Renal cortex interstitium (tissue), 11 donors: ENCODE measurements at regions not wholly inside any gene's neighbourhood (a gene's known extent, or its start where the extent isn't known, plus 50 kb on each side); places are given as distances from the start of the nearest gene placed in this dataset.
"Not testable (repeated sequence)": the region's sequence is repeated elsewhere in the genome, so short reads cannot be mapped to it uniquely, and the experiment has no call there.

Experiments
- DNase-seq, 11 donors: peaks; one replicate each; pipeline ENCODE4 v3.0.0-alpha.2; 2013; ENCODE audit warnings: low read depth in 9 of 11, low spot score in 4 of 11; ENCODE audit errors: extremely low read depth in 1 of 11

- no peak for DNase-seq
Observed at GRCh38 chr5:58314356-58315210, 145.3 kb downstream of the PLK2 start.

DNA sequence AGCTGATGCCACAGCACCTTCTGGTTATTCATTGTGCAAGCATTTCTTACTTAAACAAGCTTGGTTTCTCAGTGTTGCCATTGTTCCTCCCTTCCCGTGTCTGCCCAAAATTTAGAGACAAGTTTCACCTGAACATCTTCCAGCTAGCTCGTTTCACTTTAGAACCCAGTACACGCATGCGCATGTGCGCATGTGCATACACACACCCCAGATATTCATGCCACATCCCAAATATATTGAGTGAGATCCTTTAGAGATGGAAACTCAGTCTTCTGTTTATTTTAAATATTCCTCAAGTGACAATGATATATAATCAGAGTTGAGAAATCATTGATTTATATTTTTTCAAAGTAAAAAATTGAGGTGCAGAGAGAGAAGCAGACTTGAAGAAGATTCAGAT lies 147.6 kb downstream of the PLK2 start:
- DNase-seq = no peak

DNA sequence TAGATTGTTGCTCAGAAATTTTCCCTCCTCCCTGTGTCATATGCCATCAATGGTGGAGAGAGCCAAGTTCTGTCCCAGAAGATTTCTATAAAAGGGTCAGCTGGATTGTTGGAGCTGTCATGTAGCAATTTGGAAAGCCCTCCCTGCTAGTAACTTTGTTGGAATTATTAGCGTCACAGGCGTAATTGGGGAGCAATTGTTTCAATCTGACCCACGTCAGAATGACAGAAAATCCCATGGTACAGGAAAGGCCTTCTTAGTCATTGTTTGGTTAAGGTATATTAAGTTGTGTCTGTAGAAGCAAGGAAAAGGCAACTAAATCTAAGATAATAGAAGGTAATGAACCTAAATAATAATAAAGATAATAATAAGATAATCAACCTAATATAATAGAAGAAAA lies 148.4 kb downstream of the PLK2 start:
- no peak for DNase-seq

DNA sequence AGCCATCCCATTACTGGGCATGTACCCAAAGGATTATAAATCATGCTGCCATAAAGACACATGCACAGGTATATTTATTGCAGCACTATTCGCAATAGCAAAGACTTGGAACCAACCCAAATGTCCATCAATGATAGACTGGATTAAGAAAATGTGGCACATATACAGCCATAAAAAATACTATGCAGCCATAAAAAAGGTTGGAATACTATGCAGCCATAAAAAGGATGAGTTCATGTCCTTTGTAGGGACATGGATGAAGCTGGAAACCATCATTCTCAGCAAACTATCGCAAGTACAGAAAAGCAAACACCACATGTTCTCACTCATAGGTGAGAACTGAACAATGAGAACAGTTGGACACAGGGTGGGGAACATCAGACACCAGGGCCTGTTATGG lies 151.5 kb downstream of the PLK2 start:
- DNase-seq = not testable (repeated sequence)

DNA sequence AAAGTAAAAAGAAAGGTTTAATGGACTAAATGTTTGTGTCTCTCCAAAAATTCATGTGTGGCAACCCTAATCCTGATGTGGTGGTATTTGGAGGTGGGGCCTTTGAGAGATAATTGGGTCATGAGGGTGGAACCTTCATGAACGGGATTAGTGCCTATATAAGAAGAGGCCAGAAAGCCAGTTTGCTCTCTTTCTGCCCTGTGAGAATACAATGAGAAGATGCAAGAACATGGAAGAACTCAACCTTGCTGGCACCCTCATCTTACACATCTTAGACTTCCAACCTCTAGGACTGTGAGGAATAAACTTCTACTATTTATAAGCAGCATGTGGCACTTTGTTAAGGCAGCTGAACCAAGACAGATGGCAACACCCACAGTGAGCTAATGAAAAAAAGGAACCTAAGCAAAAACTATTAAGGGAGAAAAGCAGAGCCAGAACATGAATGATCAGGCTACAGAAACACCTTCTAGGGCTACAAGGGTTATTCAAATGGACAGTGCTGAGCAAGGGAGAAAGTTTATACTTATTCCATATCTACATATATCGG lies 159.5 kb downstream of the PLK2 start:
- DNase-seq = no peak

DNA sequence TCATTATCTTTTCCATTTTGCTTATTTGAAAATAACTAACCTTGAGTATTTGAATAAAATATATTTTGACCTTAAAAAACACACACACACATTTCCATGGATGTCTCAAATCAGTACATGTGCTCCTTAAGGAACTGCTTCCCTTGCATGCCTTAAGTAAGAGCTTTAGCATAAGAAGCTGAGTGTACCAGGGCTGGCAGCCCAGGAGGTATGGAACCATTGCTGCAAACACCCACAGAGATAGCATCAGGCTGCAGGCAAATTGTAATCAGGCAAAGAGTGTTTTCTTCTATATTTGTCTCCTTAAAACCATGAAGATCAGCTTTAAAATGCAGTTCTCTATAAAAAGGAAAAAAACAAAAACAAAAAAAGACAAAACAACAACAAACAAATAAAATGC lies 160.6 kb downstream of the PLK2 start:
- no peak for DNase-seq

DNA sequence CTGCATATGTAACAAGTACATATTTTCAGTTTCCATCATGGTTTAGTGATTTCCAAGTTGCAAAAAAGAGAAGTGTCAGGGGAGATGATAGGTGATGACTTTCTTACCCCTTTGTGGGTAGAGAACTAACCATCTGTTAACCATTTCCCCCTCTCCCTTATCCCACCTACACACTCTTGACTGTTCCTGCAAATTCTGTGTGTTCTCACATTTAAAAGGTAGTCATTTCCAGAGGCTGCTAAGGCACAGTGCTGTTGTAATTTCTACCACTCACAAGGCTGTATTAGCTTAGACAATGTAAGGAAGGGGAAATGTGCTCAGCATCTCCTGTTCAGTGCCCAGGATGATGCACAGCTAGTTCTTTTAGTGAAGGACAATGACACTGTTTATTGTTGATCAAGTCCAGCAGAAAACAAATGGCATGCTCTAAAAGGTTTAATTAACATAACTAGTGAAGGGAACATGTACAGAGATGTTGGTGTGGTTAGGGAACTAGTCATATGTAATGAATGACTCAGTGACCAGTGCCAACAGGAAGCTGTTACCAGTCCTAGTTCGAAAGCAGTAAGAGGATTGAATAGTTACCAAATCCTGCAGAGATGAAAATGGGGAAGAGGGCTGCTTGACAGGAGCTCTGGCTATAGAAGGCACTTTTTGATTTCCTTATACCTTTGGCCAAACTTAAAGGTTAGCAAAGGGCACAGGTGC lies 165.1 kb downstream of the PLK2 start:
- DNase-seq = no peak

DNA sequence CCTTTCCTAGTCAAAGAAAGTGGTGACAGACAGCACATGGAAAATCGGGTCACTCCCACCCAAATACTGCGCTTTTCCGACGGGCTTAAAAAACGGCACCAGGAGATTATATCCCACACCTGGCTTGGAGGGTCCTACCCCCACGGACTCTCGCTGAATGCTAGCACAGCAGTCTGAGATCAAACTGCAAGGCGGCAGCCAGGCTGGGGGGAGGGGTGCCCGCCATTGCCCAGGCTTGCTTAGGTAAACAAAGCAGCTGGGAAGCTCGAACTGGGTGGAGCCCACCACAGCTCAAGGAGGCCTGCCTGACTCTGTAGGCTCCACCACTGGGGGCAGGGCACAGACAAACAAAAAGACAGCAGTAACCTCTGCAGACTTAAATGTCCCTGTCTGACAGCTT lies 171.6 kb downstream of the PLK2 start:
- not testable (repeated sequence) for DNase-seq

DNA sequence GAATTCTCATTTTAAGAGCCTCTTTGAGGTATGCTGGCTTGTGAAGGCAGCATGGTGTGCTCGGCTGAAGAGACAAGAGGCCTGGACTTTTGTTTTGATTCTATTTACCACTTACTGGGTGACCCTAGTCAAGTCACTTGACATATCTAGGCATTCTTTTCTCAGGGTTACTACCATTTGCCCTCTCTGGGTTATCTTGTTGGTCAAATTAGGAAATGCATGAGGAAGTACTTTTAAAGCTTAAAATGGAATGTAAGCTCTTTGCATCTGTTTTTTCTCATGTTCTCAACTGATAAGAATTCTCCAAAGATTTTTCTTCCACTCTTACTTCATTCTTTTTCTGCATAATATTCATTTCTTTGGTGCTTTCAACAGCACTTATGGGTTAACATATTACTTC lies 173.1 kb downstream of the PLK2 start:
- no peak for DNase-seq

GRCh38 chr5:58285900-58286299 lies 174.0 kb downstream of the PLK2 start:
- DNase-seq = no peak

DNA sequence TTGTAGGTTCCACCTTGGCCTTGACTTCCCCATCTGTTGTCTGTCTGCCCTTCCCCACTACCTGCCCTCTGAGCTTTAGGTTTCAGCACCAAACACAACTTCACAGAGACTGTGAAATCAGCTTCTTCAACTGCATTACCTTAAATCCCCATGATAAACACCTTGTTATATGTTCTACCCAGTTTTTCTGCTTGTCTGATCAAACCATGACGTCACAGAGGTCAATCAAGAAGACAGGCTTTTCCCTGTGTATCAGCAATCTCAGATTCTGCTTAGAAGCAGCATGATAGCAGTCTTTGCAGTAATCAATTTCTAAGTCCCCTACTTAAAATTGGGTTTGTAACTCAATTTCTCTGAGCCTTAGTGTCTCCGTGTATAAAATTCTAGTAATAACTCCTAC lies 175.0 kb downstream of the PLK2 start:
- no peak for DNase-seq

- no peak for DNase-seq
Observed at GRCh38 chr5:58281189-58281588, 178.7 kb downstream of the PLK2 start.

DNA sequence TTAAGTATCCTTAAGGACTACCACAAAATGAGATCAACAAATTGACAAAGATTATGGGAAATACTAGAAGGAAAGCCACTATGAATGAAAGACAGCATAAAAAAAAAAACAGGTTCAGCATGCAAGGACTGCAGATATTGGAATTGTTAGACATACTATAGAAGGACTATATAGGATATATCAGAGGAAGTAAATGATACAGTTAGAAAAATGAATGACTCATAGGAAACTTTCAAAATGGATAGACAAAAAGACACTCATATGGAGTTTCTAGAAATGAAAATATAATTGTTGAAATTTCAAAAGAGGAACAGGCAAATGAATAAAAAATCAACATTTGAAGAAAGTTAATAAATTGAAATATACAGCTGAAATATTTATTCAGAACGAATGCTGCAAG lies 180.6 kb downstream of the PLK2 start:
- no peak for DNase-seq

- no peak for DNase-seq
Observed at GRCh38 chr5:58276431-58276830, 183.5 kb downstream of the PLK2 start.

GRCh38 chr5:58275516-58275915 lies 184.4 kb downstream of the PLK2 start:
- DNase-seq = no peak

DNA sequence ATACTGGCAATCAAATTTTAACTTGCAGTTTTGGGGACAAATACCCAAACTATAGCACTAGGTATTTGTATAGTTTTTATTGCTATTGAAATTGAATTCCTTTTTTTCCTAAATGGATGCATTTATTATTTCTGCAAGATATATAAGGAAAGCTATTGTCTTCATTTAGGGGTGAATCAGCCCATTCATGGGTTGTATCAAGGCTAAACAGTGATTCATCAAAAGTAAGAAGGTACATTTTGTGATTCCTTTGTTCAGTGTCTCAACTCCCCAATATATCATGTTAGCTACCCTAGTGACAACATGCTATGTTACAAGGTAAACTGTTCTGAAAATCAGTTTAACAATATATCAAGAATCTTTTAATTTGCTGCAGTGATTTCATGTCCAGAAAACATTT lies 185.7 kb downstream of the PLK2 start:
- DNase-seq = no peak

- DNase-seq = no peak
Observed at GRCh38 chr5:58273711-58274110, 186.2 kb downstream of the PLK2 start.

DNA sequence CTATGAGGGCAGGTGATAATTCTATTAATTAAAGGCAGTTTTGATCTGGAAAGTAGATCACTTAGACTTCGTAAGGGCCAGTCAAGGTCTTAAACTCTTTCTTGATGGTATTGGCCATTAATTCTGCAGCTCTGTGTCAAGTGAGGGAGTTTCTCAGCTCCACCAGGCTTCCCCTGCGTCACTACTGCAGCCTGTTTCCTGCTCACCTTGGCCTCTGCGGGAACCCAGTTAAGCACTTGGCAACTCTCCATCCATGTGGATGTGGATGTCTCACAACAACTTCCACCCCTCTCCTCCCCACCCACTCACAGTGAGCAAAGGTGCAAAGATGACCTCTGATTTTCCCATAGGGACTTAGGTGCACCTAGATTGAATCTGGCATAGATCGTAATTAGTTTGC lies 191.6 kb downstream of the PLK2 start:
- peak in 1 of 11 donors; percentile 32 for DNase-seq

GRCh38 chr5:58266402-58266801 lies 193.5 kb downstream of the PLK2 start:
- no peak for DNase-seq

GRCh38 chr5:58265246-58265930 lies 194.5 kb downstream of the PLK2 start:
- no peak for DNase-seq
